Pancreas (tissue), 10 donors: ENCODE measurements at regions not wholly inside any gene's neighbourhood (a gene's known extent, or its start where the extent isn't known, plus 50 kb on each side); places are given as distances from the start of the nearest gene placed in this dataset.

Experiments used
- ATAC-seq, 4 donors: fragments of 200-7000 bp; cut with Tn5 transposase; one replicate each; pipeline versions ENCODE4 v1.8.0 to v1.9.1; 2020; ENCODE audit warnings: mild to moderate bottlenecking in 4 of 4, moderate library complexity in 4 of 4
- DNase-seq, 6 donors: peaks; one replicate each; pipeline ENCODE4 v3.0.0-alpha.2; 2020
- FAIRE-seq: peaks from 2 replicates; lab custom pipeline; 2012; peaks lifted over from hg19 to GRCh38; lab: Jason Lieb, UNC
- H3K27ac ChIP-seq, 4 donors: fragments of 200-600 bp; sonication (generic); 1 replicate in 3 of 4; 2 replicates in 1 of 4; pipeline versions ENCODE4 v1.5.0 to v1.8.0; 2020
- H3K27me3 ChIP-seq, 4 donors: fragments of 200-600 bp; one replicate each; pipeline ENCODE4 v1.8.0; 2021
- H3K36me3 ChIP-seq, 3 donors: fragments of 200-600 bp; sonication (generic) in 1 of 3; one replicate each; pipeline versions ENCODE4 v1.5.0 to v1.8.0; 2020 to 2021
- H3K4me1 ChIP-seq, 3 donors: fragments of 200-600 bp; one replicate each; pipeline ENCODE4 v1.8.0; 2021
- H3K4me3 ChIP-seq, 4 donors: fragments of 200-600 bp; sonication (generic) in 2 of 4; one replicate each; pipeline versions ENCODE4 v1.5.0 to v1.8.0; 2020 to 2021
- H3K9me3 ChIP-seq, 4 donors: fragments of 200-600 bp; one replicate each; pipeline ENCODE4 v1.8.0; 2021
- WGBS, 2 donors: extraction: QIAGEN DNeasy Blood & Tissue Kit; methylation state at CpG; one replicate each; pipeline ENCODE4 v1.1.7; 2013; 5-methylcytosine and 5-hydroxymethylcytosine counted together
- intact Hi-C, 3 donors: fragments of 100-400 bp; cut with DNase I; formaldehyde crosslinking; loops; one replicate each; pipeline versions ENCODE4 v1.11.1 to v1.14.2; 2022
- TF ChIP-seq, protein P1 (sequence below), 4 donors: fragments of 200-600 bp; sonication (generic) in 3 of 4; IDR thresholded peaks; one replicate each; pipeline versions ENCODE4 v1.5.0 to v1.8.0; 2021; ENCODE audit warnings: antibody characterized with exemption in 4 of 4
- donor health status: healthy with polysubstance abuse.
- donor health status: DM: no; HTN: no; CAD: no; lungs with moderate emphysema.
- donor health status: DM: no; HTN: no; CAD: no.
- donor health status: control.
- donor health status: control.
- donor health status: Bipolar disorder and iron deficiency.
- donor health status: DM: yes; HTN: yes; CAD: no.
- donor health status: DM: no; HTN: no; CAD: no.
- donor health status: DM: no; HTN: no; CAD: no.
- donor health status: DM: yes; HTN: yes; CAD: no.

DNA sequence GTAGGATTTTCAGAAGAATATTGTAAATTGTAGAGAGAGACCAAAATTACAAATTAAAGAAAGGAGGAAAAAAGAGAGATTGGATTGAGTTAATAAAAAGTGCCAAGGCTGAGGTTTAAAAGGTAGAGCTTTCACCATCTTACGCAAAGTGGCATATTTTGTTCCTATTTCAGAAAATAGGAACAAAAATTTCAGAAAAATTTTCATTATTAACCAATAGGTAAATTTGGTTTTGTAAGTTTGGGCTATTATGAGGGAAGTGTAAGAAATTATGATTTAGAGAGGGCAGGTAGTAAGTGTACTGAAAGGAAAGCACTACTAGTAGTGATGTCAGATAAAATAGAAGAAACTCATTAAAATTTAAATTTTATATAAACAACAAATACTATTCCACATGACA lies 479.7 kb downstream of the ACTRT1 start:
- no peak for FAIRE-seq
- H3K27ac ChIP-seq: no peak overlapping the region
- no peak for ATAC-seq
- no peaks in the 10 kb centered on the region for H3K27me3 ChIP-seq
- WGBS, 2 donors: 0 to 44% methylated on average over 1 of the region's 1 CpG
- no peaks in the 10 kb centered on the region for H3K9me3 ChIP-seq
- no peaks in the 10 kb centered on the region for H3K4me1 ChIP-seq
- intact Hi-C loops: no loop called here
- H3K4me3 ChIP-seq: no peak overlapping the region
- DNase-seq: no peak
- TF ChIP-seq, protein P1, sequence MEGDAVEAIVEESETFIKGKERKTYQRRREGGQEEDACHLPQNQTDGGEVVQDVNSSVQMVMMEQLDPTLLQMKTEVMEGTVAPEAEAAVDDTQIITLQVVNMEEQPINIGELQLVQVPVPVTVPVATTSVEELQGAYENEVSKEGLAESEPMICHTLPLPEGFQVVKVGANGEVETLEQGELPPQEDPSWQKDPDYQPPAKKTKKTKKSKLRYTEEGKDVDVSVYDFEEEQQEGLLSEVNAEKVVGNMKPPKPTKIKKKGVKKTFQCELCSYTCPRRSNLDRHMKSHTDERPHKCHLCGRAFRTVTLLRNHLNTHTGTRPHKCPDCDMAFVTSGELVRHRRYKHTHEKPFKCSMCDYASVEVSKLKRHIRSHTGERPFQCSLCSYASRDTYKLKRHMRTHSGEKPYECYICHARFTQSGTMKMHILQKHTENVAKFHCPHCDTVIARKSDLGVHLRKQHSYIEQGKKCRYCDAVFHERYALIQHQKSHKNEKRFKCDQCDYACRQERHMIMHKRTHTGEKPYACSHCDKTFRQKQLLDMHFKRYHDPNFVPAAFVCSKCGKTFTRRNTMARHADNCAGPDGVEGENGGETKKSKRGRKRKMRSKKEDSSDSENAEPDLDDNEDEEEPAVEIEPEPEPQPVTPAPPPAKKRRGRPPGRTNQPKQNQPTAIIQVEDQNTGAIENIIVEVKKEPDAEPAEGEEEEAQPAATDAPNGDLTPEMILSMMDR (IDR thresholded peaks at IDR 0.05): no peak
- H3K36me3 ChIP-seq: no peaks in the 10 kb centered on the region

GRCh38 chrX:127571834-127572233 lies 480.4 kb downstream of the ACTRT1 start:
- ATAC-seq: no peak
- FAIRE-seq: no peak
- no peaks in the 10 kb centered on the region for H3K4me1 ChIP-seq
- H3K27me3 ChIP-seq: no peaks in the 10 kb centered on the region
- H3K4me3 ChIP-seq: no peak overlapping the region
- TF ChIP-seq, protein P1 (IDR thresholded peaks at IDR 0.05): no peak
- 39 to 42% methylated on average over 3 of the region's 3 CpGs for WGBS, 2 donors
- H3K36me3 ChIP-seq: no peaks in the 10 kb centered on the region
- DNase-seq: no peak
- intact Hi-C loops: no loop called here
- H3K9me3 ChIP-seq: no peaks in the 10 kb centered on the region
- H3K27ac ChIP-seq: no peak overlapping the region

DNA sequence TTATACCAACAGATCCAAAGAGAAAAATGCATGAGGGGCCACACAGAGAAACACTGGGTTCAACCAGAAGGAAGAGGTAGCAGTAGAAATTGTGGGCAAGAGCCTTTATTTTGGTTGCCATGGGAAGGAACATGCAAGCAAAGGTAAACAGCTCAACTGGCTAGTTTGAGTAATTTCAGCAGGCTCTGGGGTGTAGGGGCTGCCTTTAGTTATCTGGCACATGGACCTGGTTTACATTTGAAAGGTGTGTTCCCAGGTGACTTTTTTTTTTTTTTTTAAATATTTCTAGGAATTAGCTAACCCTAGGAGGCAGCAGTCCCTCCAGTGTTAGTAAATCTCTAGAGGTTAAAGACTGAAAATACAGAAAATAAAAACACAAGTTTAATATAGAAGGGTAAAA lies 481.9 kb downstream of the ACTRT1 start:
- no peak overlapping the region for H3K27ac ChIP-seq
- TF ChIP-seq, protein P1 (IDR thresholded peaks at IDR 0.05): no peak
- intact Hi-C loops: no loop called here
- DNase-seq (no peak), FAIRE-seq (no peak), ATAC-seq (no peak)
- H3K27me3 ChIP-seq: no peaks in the 10 kb centered on the region
- H3K36me3 ChIP-seq: no peaks in the 10 kb centered on the region
- H3K9me3 ChIP-seq: no peaks in the 10 kb centered on the region
- no peaks in the 10 kb centered on the region for H3K4me1 ChIP-seq
- H3K4me3 ChIP-seq: no peak overlapping the region

DNA sequence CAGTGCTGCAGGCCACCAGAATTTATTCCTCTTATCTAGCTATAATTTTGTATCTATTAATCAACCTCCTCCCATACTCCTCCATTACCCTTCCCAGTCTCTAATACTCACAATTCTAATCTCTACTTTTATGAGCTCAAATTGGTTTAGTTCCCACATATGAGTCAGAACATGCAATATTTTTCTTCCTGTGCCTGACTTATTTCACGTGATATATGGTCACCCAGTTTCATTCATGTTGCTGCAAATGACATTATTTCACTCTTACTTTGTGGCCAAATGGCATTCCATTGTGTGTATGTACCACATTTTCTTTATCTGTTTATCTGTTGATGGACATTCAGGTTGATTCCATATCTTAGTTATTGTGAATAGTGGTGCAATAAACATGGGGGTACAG lies 483.5 kb downstream of the ACTRT1 start:
- TF ChIP-seq, protein P1 (IDR thresholded peaks at IDR 0.05): no peak
- H3K4me3 ChIP-seq: no peak overlapping the region
- 27 to 44% methylated on average over 1 of the region's 1 CpG for WGBS, 2 donors
- FAIRE-seq: peak; percentile 20
- no peak overlapping the region for H3K27ac ChIP-seq
- intact Hi-C loops: no loop called here
- no peaks in the 10 kb centered on the region for H3K9me3 ChIP-seq
- H3K4me1 ChIP-seq: no peaks in the 10 kb centered on the region
- H3K36me3 ChIP-seq: no peaks in the 10 kb centered on the region
- no peak for DNase-seq
- H3K27me3 ChIP-seq: no peaks in the 10 kb centered on the region
- no peak for ATAC-seq

- no peaks in the 10 kb centered on the region for H3K9me3 ChIP-seq
- DNase-seq: no peak
- ATAC-seq: no peak
- no peaks in the 10 kb centered on the region for H3K36me3 ChIP-seq
- H3K27ac ChIP-seq: no peak overlapping the region
- H3K27me3 ChIP-seq: no peaks in the 10 kb centered on the region
- intact Hi-C loops: no loop called here
- 24% methylated on average over 2 of the region's 2 CpGs for WGBS, 2 donors
- H3K4me1 ChIP-seq: no peaks in the 10 kb centered on the region
- TF ChIP-seq, protein P1 (IDR thresholded peaks at IDR 0.05): no peak
- no peak for FAIRE-seq
- H3K4me3 ChIP-seq: no peak overlapping the region
Measured at GRCh38 chrX:127558811-127559210, 493.4 kb downstream of the ACTRT1 start.
